ENCODE measurements at regions not wholly inside any gene's neighbourhood (a gene's known extent, or its start where the extent isn't known, plus 50 kb on each side); places are given as distances from the start of the nearest gene placed in this dataset.

- POLR2A ChIA-PET, result no interaction called here
- DNase-seq, result no peak
- Mint-ChIP-seq H3K27me3 (peaks cover 0 to 3% of the 10 kb centered on the region in 2 donors), H3K4me3 (no peak overlapping the region), H3K9me3 (no peaks in the 10 kb centered on the region), H3K36me3 (no peaks in the 10 kb centered on the region), H3K4me1 (no peaks in the 10 kb centered on the region), H3K27ac (no peak overlapping the region)
- CTCF ChIA-PET, result interaction anchor here in 1 of 2 donors (0.5 kb wide), 2 partner anchors 10 to 87 kb away, joined by 3 to 6 read pairs; no protein-coding TSS in a partner anchor
- Histone ChIP-seq H3K9me3 (no peaks in the 10 kb centered on the region), H3K27ac (ENCODE audit: low read length) (no peak overlapping the region), H3K27me3 (replicated peaks in 1 of 2; ENCODE audit: control insufficient read depth in 2 of 2, extremely low read depth in 1 of 2, insufficient read depth in 2 of 2, low read length in 1 of 2) (no peaks in the 10 kb centered on the region), H3K36me3 (ENCODE audit: control insufficient read depth in 2 of 2, extremely low read depth in 1 of 2, insufficient read depth in 1 of 2, low read length in 1 of 2) (no peaks in the 10 kb centered on the region), H3K4me3 (ENCODE audit: control insufficient read depth in 1 of 2, extremely low read depth in 1 of 2, low read length in 1 of 2) (no peak overlapping the region), H3K4me1 (ENCODE audit: control insufficient read depth in 1 of 2, extremely low read depth in 1 of 2, insufficient read depth in 2 of 2, low read length in 2 of 2) (no peaks in the 10 kb centered on the region)
- WGBS (ENCODE audit: insufficient coverage), result 75% methylated on average over 2 of the region's 2 CpGs
- ATAC-seq (replicated peaks in 1 of 4), result no peak
Observed at GRCh38 chr15:67992834-67993233, 61.3 kb upstream of the PIAS1 start.

- no peak overlapping the region for H3K4me3 Mint-ChIP-seq
- no peak overlapping the region for H3K27ac ChIP-seq (ENCODE audit: low read length)
- no peak overlapping the region for H3K4me3 ChIP-seq (ENCODE audit: control insufficient read depth in 1 of 2, extremely low read depth in 1 of 2, low read length in 1 of 2)
- no peaks in the 10 kb centered on the region for H3K4me1 Mint-ChIP-seq
- no peaks in the 10 kb centered on the region for H3K9me3 Mint-ChIP-seq
- no CpG with 5 or more reads among the region's 1 CpG for WGBS (ENCODE audit: insufficient coverage)
- no peaks in the 10 kb centered on the region for H3K36me3 Mint-ChIP-seq
- POLR2A ChIA-PET, result no interaction called here
- H3K27me3 Mint-ChIP-seq, result no peaks in the 10 kb centered on the region
- no peak for ATAC-seq (replicated peaks in 1 of 4)
- H3K9me3 ChIP-seq, result no peaks in the 10 kb centered on the region
- no peaks in the 10 kb centered on the region for H3K36me3 ChIP-seq (ENCODE audit: control insufficient read depth in 2 of 2, extremely low read depth in 1 of 2, insufficient read depth in 1 of 2, low read length in 1 of 2)
- no peaks in the 10 kb centered on the region for H3K4me1 ChIP-seq (ENCODE audit: control insufficient read depth in 1 of 2, extremely low read depth in 1 of 2, insufficient read depth in 2 of 2, low read length in 2 of 2)
- H3K27ac Mint-ChIP-seq, result no peak overlapping the region
- peaks cover 0 to 4% of the 10 kb centered on the region in 2 experiments for H3K27me3 ChIP-seq (replicated peaks in 1 of 2; ENCODE audit: control insufficient read depth in 2 of 2, extremely low read depth in 1 of 2, insufficient read depth in 2 of 2, low read length in 1 of 2)
- CTCF ChIA-PET, result no interaction called here
- DNase-seq, result no peak
Observed at GRCh38 chr15:67997996-67998395, 56.1 kb upstream of the PIAS1 start.

- no peak overlapping the region for H3K4me3 Mint-ChIP-seq
- ChIA-PET POLR2A (interaction anchor here in 1 of 2 donors (0.6 kb wide), 1 partner anchor 255 kb away, joined by 5 read pairs; no protein-coding TSS in a partner anchor), CTCF (no interaction called here)
- no peaks in the 10 kb centered on the region for H3K36me3 Mint-ChIP-seq
- Histone ChIP-seq H3K4me1 (ENCODE audit: control insufficient read depth in 1 of 2, extremely low read depth in 1 of 2, insufficient read depth in 2 of 2, low read length in 2 of 2) (no peaks in the 10 kb centered on the region), H3K9me3 (no peaks in the 10 kb centered on the region), H3K36me3 (ENCODE audit: control insufficient read depth in 2 of 2, extremely low read depth in 1 of 2, insufficient read depth in 1 of 2, low read length in 1 of 2) (no peaks in the 10 kb centered on the region), H3K27ac (ENCODE audit: low read length) (no peak overlapping the region), H3K4me3 (ENCODE audit: control insufficient read depth in 1 of 2, extremely low read depth in 1 of 2, low read length in 1 of 2) (no peak overlapping the region), H3K27me3 (replicated peaks in 1 of 2; ENCODE audit: control insufficient read depth in 2 of 2, extremely low read depth in 1 of 2, insufficient read depth in 2 of 2, low read length in 1 of 2) (peaks cover 0 to 4% of the 10 kb centered on the region in 2 experiments)
- DNase-seq, result no peak
- H3K4me1 Mint-ChIP-seq, result no peaks in the 10 kb centered on the region
- H3K9me3 Mint-ChIP-seq, result no peaks in the 10 kb centered on the region
- WGBS (ENCODE audit: insufficient coverage), result 80% methylated on average over 2 of the region's 6 CpGs
- ATAC-seq (replicated peaks in 1 of 4), result no peak
- H3K27me3 Mint-ChIP-seq, result no peaks in the 10 kb centered on the region
- no peak overlapping the region for H3K27ac Mint-ChIP-seq
Observed at GRCh38 chr15:67998599-67999133, 55.4 kb upstream of the PIAS1 start.

GRCh38 chr15:67999320-68000100 is 54.6 kb upstream of the PIAS1 start:
- no peaks in the 10 kb centered on the region for H3K4me1 ChIP-seq (ENCODE audit: control insufficient read depth in 1 of 2, extremely low read depth in 1 of 2, insufficient read depth in 2 of 2, low read length in 2 of 2)
- H3K9me3 Mint-ChIP-seq, result no peaks in the 10 kb centered on the region
- no peak overlapping the region for H3K4me3 ChIP-seq (ENCODE audit: control insufficient read depth in 1 of 2, extremely low read depth in 1 of 2, low read length in 1 of 2)
- ChIA-PET POLR2A (no interaction called here), CTCF (no interaction called here)
- H3K4me1 Mint-ChIP-seq, result no peaks in the 10 kb centered on the region
- H3K27ac ChIP-seq (ENCODE audit: low read length), result no peak overlapping the region
- WGBS (ENCODE audit: insufficient coverage), result no CpG with 5 or more reads among the region's 3 CpGs
- peaks cover 0 to 4% of the 10 kb centered on the region in 2 experiments for H3K27me3 ChIP-seq (replicated peaks in 1 of 2; ENCODE audit: control insufficient read depth in 2 of 2, extremely low read depth in 1 of 2, insufficient read depth in 2 of 2, low read length in 1 of 2)
- H3K36me3 Mint-ChIP-seq, result no peaks in the 10 kb centered on the region
- no peaks in the 10 kb centered on the region for H3K36me3 ChIP-seq (ENCODE audit: control insufficient read depth in 2 of 2, extremely low read depth in 1 of 2, insufficient read depth in 1 of 2, low read length in 1 of 2)
- no peak for ATAC-seq (replicated peaks in 1 of 4)
- H3K9me3 ChIP-seq, result no peaks in the 10 kb centered on the region
- DNase-seq, result no peak
- H3K4me3 Mint-ChIP-seq, result no peak overlapping the region
- H3K27me3 Mint-ChIP-seq, result peaks cover 0 to 4% of the 10 kb centered on the region in 2 donors
- no peak overlapping the region for H3K27ac Mint-ChIP-seq

GRCh38 chr15:68000754-68001153 is 53.4 kb upstream of the PIAS1 start:
- Histone ChIP-seq H3K4me3 (ENCODE audit: control insufficient read depth in 1 of 2, extremely low read depth in 1 of 2, low read length in 1 of 2) (no peak overlapping the region), H3K9me3 (no peaks in the 10 kb centered on the region), H3K27me3 (replicated peaks in 1 of 2; ENCODE audit: control insufficient read depth in 2 of 2, extremely low read depth in 1 of 2, insufficient read depth in 2 of 2, low read length in 1 of 2) (peaks cover 0 to 4% of the 10 kb centered on the region in 2 experiments), H3K27ac (ENCODE audit: low read length) (no peak overlapping the region), H3K36me3 (ENCODE audit: control insufficient read depth in 2 of 2, extremely low read depth in 1 of 2, insufficient read depth in 1 of 2, low read length in 1 of 2) (no peaks in the 10 kb centered on the region), H3K4me1 (ENCODE audit: control insufficient read depth in 1 of 2, extremely low read depth in 1 of 2, insufficient read depth in 2 of 2, low read length in 2 of 2) (no peaks in the 10 kb centered on the region)
- Mint-ChIP-seq H3K36me3 (no peaks in the 10 kb centered on the region), H3K27ac (no peak overlapping the region), H3K9me3 (no peaks in the 10 kb centered on the region), H3K4me3 (no peak overlapping the region), H3K4me1 (no peaks in the 10 kb centered on the region), H3K27me3 (peaks cover 0 to 4% of the 10 kb centered on the region in 2 donors)
- no peak for ATAC-seq (replicated peaks in 1 of 4)
- no peak for DNase-seq
- CTCF ChIA-PET, result no interaction called here
- POLR2A ChIA-PET, result no interaction called here

- Mint-ChIP-seq H3K27me3 (peaks cover 0 to 4% of the 10 kb centered on the region in 2 donors), H3K36me3 (no peaks in the 10 kb centered on the region), H3K9me3 (peaks cover 0 to 4% (median 2%) of the 10 kb centered on the region in 3 donors), H3K27ac (no peak overlapping the region), H3K4me3 (no peak overlapping the region), H3K4me1 (no peaks in the 10 kb centered on the region)
- DNase-seq, result no peak
- ATAC-seq (replicated peaks in 1 of 4), result no peak
- H3K36me3 ChIP-seq (ENCODE audit: control insufficient read depth in 2 of 2, extremely low read depth in 1 of 2, insufficient read depth in 1 of 2, low read length in 1 of 2), result no peaks in the 10 kb centered on the region
- H3K27ac ChIP-seq (ENCODE audit: low read length), result no peak overlapping the region
- ChIA-PET POLR2A (no interaction called here), CTCF (no interaction called here)
- H3K4me1 ChIP-seq (ENCODE audit: control insufficient read depth in 1 of 2, extremely low read depth in 1 of 2, insufficient read depth in 2 of 2, low read length in 2 of 2), result no peaks in the 10 kb centered on the region
- no CpG with 5 or more reads among the region's 4 CpGs for WGBS (ENCODE audit: insufficient coverage)
- peaks cover 0 to 4% of the 10 kb centered on the region in 2 experiments for H3K27me3 ChIP-seq (replicated peaks in 1 of 2; ENCODE audit: control insufficient read depth in 2 of 2, extremely low read depth in 1 of 2, insufficient read depth in 2 of 2, low read length in 1 of 2)
- no peak overlapping the region for H3K4me3 ChIP-seq (ENCODE audit: control insufficient read depth in 1 of 2, extremely low read depth in 1 of 2, low read length in 1 of 2)
- no peaks in the 10 kb centered on the region for H3K9me3 ChIP-seq
Observed at GRCh38 chr15:68001811-68002210, 52.3 kb upstream of the PIAS1 start.

Data from T-cell (primary cell).